IMR-90 (cell line): ENCODE measurements at regions not wholly inside any gene's neighbourhood (a gene's known extent, or its start where the extent isn't known, plus 50 kb on each side); places are given as distances from the start of the nearest gene placed in this dataset.

ENCODE experiments used
- CTCF ChIP-seq: conservative IDR thresholded peaks from 2 replicates; pipeline ENCODE4 v1.5.1; 2012; ENCODE audit warnings: mild to moderate bottlenecking, low read depth, low read length, improper control_type of control experiment
- RFX5 ChIP-seq: IDR thresholded peaks from 2 replicates; pipeline ENCODE4 v1.8.0; 2012; ENCODE audit warnings: low read depth, mild to moderate bottlenecking, low read length, moderate library complexity

- TF ChIP-seq CTCF (no peak), RFX5 (no peak)
These were observed 50.1 kb upstream of the KCNA1 start for GRCh38 chr12:4859478-4860210.
